GM19023 (cell line): ENCODE measurements at regions not wholly inside any gene's neighbourhood (a gene's known extent, or its start where the extent isn't known, plus 50 kb on each side); places are given as distances from the start of the nearest gene placed in this dataset.
A peak's percentile ranks its signal among the peaks of the same experiment; 100 is the strongest.
"Not testable (repeated sequence)": the region's sequence is repeated elsewhere in the genome, so short reads cannot be mapped to it uniquely, and the experiment has no call there.

Experiments used
- ATAC-seq: cut with Tn5 transposase; IDR thresholded peaks from one replicate; pipeline ENCODE4 v1.9.1; 2021; ENCODE audit warnings: mild to moderate bottlenecking, moderate library complexity; ENCODE audit not compliant: unreplicated experiment

DNA sequence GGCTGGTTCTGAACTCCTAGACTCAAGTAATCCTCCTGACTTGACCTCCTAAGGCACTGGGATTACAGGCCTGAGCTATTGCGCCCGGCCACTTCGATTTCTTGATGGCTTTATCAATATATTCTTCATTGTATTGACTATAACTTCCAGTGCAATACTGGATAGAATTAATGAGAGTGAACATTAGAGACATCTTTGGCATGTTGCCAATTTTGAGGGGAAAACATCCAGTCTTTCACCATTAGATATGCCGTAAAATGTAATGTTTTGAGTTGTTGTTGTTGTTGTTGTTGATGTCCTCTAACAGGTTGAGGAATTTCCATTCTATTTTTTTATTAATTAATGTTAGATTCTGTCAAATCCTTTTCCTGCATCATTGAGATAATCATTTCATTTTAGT, 578.9 kb downstream of the ZWINT start:
- no peak for ATAC-seq

GRCh38 chr10:55766212-55766611, 594.8 kb downstream of the ZWINT start:
- no peak for ATAC-seq

DNA sequence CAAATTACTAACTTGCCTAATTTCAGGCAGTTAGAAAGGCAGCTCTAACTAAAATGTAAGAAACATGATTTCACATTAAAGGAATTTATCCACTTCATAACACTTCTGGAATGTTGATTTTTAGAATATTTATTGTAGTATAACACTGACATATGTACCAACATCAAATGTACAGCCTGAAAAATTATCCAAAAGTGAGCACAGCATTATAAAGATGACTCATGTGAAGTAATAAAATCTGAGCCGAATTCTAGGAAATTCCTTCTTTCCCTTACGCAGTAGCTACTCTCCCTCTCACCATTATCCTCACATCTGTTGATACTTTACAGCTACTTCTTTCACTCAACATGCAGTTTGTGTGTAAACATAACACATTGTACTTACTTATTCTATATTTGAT, 610.6 kb downstream of the ZWINT start:
- ATAC-seq, result no peak

GRCh38 chr10:55747244-55747643, 613.8 kb downstream of the ZWINT start:
- ATAC-seq, result no peak

DNA sequence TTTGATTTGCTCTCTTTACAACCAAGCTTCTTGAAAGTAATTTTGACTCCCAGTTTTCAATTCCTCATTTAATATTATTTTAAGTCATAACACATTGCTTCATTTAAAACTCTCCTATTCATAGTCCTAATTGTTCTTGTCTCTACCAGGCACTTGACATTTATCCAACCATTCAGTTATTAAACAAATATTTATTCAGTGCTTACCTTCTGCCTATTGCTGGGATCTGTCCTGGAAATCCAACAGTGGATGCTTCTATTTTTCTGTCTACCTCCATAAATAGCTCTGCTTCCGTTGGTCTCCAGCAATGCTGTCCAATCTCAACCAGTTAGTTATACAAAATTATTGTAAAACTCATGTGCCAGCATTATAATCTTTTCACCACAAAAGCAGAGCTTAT, 615.1 kb downstream of the ZWINT start:
- no peak for ATAC-seq

GRCh38 chr10:55742487-55742886, 618.6 kb downstream of the ZWINT start:
- ATAC-seq, result no peak

- ATAC-seq, result not testable (repeated sequence)
These were observed 620.3 kb downstream of the ZWINT start for GRCh38 chr10:55740767-55741166.

GRCh38 chr10:55740110-55740509, 620.9 kb downstream of the ZWINT start:
- no peak for ATAC-seq

DNA sequence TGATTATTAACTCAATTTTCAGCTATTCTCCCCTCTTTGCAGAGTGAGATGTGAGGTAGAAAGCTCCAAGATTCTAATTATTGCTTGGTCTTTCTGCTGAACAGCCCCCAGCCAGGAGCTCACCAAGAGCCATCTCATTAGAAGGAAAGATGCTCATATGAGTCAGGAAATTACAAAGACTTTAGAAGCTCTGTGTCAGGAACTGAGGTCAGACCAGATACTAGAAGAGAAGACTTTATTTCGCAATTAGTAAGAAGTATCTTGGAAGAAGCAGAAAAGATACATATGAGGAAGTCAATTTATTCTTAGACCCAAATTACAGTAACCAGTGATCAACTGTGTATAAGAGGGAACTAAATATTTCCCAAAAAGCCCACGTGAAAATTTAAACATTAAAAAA, 626.9 kb downstream of the ZWINT start:
- no peak for ATAC-seq

DNA sequence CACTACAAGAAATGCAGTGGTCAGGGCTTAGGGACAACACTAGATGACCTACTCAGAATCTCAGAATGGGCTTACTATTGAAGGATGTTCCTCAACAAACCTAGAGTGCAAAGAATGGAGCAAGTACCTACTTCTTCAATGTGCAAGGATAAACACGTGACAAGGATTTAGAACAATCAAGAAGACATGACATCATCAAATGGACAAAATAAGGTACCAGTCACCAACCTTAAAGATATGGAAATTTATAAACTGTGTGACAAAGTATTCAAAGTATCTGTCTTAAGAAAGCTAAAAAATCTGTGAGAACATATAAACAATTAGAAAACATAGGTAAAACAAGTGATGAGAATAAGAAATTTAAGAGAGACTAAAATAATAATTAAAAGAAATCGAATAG, 656.1 kb downstream of the ZWINT start:
- no peak for ATAC-seq

GRCh38 chr10:55668326-55668922, 692.6 kb downstream of the ZWINT start:
- no peak for ATAC-seq

DNA sequence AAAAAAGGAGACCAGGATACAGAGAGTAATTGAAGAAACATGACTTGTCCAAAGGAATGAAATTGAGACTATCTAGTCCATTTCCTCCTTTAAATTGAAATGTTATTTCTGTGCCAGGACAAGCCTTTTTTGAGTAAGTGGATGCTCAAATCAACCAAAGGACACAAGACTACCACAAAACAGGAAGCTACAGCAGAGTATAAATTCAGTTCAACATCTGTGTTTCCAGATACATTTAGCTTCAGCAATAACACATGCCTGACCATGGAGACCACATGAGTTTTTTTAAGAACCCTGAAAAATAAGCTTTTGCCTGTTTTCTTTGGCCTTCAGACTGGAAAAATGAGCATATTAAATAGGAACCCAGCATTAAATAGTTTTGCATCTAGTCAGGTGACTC, 707.5 kb downstream of the ZWINT start:
- ATAC-seq, result no peak

DNA sequence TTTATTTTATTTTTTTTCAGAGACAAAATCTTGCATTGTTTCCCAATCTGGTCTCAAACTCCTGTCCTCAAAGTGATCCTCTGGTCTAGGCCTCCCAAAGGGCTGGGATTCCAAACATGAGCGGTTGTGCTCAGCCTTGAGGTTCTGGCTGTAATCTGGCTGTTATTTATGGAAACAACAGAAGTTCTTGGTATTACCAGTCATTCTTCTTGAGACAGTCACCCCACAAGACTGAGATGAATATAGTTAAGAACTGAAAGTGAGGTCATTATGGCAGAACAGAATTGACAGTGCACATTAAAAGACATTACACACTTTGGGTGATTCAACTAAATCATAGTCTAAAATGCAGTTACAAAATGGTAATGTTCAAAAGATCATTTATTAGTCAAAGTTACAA, 719.5 kb downstream of the ZWINT start:
- no peak for ATAC-seq

DNA sequence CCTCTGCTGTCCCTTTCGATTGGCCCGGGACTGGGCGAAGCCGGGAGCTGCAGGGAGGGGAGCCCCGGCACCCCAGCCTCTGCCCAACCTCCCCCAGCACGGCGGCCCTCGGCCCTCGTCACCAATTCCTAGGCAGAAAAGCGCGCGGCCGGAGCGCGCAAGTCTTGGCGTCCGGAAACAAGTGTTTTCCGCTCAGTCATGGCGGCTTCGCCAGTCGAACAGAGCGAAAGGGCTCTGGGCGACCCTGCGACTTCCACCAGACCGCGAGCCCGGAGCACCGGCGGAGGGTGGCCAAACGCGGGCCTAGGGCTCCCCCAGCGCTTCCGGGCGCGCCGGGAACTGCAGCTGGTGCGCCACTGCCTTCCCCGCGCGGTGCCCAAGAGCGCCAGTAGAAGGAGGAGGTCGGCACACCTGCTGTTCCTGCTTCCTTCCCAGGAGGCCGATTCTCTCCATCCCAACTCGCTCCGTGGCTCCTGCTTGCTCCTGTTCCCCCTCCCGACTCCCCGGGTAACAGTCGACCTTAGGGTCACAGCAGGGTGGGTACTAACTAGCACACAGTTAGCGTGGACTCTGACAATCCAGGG, 729.9 kb downstream of the ZWINT start:
- ATAC-seq, result peak; percentile 85

GRCh38 chr10:55630491-55631056, 730.5 kb downstream of the ZWINT start:
- no peak for ATAC-seq

- peak; percentile 50 for ATAC-seq
These were observed 731.1 kb downstream of the ZWINT start for GRCh38 chr10:55629793-55630490.

DNA sequence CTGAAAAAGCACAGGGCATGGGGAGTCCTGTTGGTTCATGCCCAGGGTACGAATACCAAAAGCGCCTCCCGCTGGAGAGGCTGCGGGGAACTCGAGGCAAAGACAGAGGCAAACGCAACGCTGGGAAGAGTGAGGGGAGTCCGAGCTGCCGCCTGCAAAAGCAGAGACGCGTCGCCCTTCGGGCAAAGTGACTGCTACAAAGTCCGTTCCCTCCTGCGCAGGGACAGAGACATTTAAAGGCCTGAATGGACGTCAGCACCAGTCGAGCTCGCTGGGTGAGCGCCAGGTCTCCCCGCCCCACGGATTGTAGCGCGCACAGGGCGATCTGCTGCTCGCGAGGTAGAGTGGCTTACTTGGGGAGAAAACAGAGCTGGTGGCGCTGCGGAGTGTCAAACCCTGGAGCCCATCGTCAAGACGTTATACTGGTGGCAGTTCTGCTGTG, 732.8 kb downstream of the ZWINT start:
- no peak for ATAC-seq

- ATAC-seq, result no peak
These were observed 733.5 kb downstream of the ZWINT start for GRCh38 chr10:55627501-55628051.

GRCh38 chr10:55601690-55602478, 759.2 kb downstream of the ZWINT start:
- ATAC-seq, result not testable (repeated sequence)

DNA sequence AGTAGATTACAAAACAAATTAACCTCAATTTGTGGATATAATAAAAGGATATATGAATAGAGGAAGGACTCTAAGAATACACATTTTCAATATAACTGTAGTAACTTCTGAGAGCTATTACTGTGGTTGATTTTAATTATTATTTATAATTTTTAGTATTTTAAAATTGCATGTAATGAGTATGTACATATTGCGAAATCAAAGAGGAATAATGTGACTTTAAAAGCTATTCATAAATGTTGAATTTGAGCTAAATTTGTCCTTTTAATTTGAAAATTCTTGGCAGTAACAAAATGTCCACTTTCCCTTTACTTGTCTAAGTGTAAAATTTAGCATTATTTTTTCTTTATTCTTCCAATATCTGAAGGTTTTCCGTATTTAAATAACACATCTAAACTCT, 750.6 kb upstream of the PCDH15 start:
- ATAC-seq, result no peak

DNA sequence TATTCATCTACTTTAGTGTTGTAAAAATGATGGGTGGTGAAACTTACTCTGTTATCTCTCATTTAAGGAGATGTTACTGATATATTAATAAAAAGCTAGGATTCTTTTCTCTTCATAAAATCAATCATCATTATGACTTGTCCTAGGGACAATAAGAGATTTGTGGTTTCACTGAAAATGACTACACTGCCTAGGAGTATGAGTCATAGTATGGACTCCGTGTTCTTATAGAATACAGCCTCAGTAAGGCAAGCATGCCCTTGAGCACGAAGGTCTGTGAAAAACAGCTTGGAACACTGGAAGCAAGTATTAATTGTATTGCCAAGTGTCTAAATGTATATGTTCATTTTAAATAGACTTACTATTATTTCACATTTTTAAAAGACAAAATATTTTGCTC, 749.2 kb upstream of the PCDH15 start:
- ATAC-seq, result no peak
